ENCODE measurements at regions not wholly inside any gene's neighbourhood (a gene's known extent, or its start where the extent isn't known, plus 50 kb on each side); places are given as distances from the start of the nearest gene placed in this dataset.

- no peak for TF ChIP-seq CTCF (IDR thresholded peaks at IDR 0.05)
- no peak for TF ChIP-seq EZH2 (IDR thresholded peaks at IDR 0.05)
- TF ChIP-seq EZH2phosphoT487 (IDR thresholded peaks at IDR 0.05) = no peak
Observed at GRCh38 chr12:82600379-82600778, 86.3 kb upstream of the TMTC2 start.
